Osteocyte (in vitro differentiated cells): ENCODE measurements at regions not wholly inside any gene's neighbourhood (a gene's known extent, or its start where the extent isn't known, plus 50 kb on each side); places are given as distances from the start of the nearest gene placed in this dataset.

Experiments used
- DNase-seq: peaks from one replicate; pipeline ENCODE4 v3.0.0; 2021; ENCODE audit warnings: mixed read lengths; ENCODE audit not compliant: unreplicated experiment; ENCODE audit errors: extremely low spot score
- H3K27ac Mint-ChIP-seq: one replicate; pipeline ENCODE4 v1.8.0; 2021; ENCODE audit warnings: mild to moderate bottlenecking, mixed read lengths; ENCODE audit not compliant: unreplicated experiment
- H3K27me3 Mint-ChIP-seq: one replicate; pipeline ENCODE4 v1.8.0; 2021; ENCODE audit warnings: mixed read lengths; ENCODE audit not compliant: unreplicated experiment
- H3K36me3 Mint-ChIP-seq: one replicate; pipeline ENCODE4 v1.8.0; 2021; ENCODE audit warnings: mixed read lengths; ENCODE audit not compliant: unreplicated experiment
- H3K4me1 Mint-ChIP-seq: one replicate; pipeline ENCODE4 v1.8.0; 2021; ENCODE audit warnings: mixed read lengths; ENCODE audit not compliant: unreplicated experiment
- H3K4me3 Mint-ChIP-seq: one replicate; pipeline ENCODE4 v1.8.0; 2021; ENCODE audit warnings: mild to moderate bottlenecking, moderate library complexity, mixed read lengths; ENCODE audit not compliant: unreplicated experiment
- H3K9me3 Mint-ChIP-seq: one replicate; pipeline ENCODE4 v1.8.0; 2021; ENCODE audit warnings: mixed read lengths; ENCODE audit not compliant: unreplicated experiment
- TF ChIP-seq, protein P1 (sequence below): fragments of 200-600 bp; sonication (generic); IDR thresholded peaks from 2 replicates; pipeline ENCODE4 v1.5.0; 2021; ENCODE audit warnings: antibody characterized with exemption, mild to moderate bottlenecking, moderate library complexity

- no peaks in the 10 kb centered on the region for H3K27me3 Mint-ChIP-seq
- H3K36me3 Mint-ChIP-seq = no peaks in the 10 kb centered on the region
- H3K9me3 Mint-ChIP-seq = no peaks in the 10 kb centered on the region
- DNase-seq = no peak
- no peak overlapping the region for H3K4me3 Mint-ChIP-seq
- TF ChIP-seq, protein P1, sequence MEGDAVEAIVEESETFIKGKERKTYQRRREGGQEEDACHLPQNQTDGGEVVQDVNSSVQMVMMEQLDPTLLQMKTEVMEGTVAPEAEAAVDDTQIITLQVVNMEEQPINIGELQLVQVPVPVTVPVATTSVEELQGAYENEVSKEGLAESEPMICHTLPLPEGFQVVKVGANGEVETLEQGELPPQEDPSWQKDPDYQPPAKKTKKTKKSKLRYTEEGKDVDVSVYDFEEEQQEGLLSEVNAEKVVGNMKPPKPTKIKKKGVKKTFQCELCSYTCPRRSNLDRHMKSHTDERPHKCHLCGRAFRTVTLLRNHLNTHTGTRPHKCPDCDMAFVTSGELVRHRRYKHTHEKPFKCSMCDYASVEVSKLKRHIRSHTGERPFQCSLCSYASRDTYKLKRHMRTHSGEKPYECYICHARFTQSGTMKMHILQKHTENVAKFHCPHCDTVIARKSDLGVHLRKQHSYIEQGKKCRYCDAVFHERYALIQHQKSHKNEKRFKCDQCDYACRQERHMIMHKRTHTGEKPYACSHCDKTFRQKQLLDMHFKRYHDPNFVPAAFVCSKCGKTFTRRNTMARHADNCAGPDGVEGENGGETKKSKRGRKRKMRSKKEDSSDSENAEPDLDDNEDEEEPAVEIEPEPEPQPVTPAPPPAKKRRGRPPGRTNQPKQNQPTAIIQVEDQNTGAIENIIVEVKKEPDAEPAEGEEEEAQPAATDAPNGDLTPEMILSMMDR = no peak
- H3K4me1 Mint-ChIP-seq = no peaks in the 10 kb centered on the region
- no peak overlapping the region for H3K27ac Mint-ChIP-seq
Measured at GRCh38 chr11:81422402-81422801, 1311.3 kb downstream of the FAM181B start.

- no peaks in the 10 kb centered on the region for H3K9me3 Mint-ChIP-seq
- DNase-seq = no peak
- no peaks in the 10 kb centered on the region for H3K4me1 Mint-ChIP-seq
- TF ChIP-seq, protein P1 = no peak
- no peak overlapping the region for H3K4me3 Mint-ChIP-seq
- no peaks in the 10 kb centered on the region for H3K36me3 Mint-ChIP-seq
- no peak overlapping the region for H3K27ac Mint-ChIP-seq
- no peaks in the 10 kb centered on the region for H3K27me3 Mint-ChIP-seq
Measured at GRCh38 chr11:81421251-81421860, 1312.3 kb downstream of the FAM181B start.

DNA sequence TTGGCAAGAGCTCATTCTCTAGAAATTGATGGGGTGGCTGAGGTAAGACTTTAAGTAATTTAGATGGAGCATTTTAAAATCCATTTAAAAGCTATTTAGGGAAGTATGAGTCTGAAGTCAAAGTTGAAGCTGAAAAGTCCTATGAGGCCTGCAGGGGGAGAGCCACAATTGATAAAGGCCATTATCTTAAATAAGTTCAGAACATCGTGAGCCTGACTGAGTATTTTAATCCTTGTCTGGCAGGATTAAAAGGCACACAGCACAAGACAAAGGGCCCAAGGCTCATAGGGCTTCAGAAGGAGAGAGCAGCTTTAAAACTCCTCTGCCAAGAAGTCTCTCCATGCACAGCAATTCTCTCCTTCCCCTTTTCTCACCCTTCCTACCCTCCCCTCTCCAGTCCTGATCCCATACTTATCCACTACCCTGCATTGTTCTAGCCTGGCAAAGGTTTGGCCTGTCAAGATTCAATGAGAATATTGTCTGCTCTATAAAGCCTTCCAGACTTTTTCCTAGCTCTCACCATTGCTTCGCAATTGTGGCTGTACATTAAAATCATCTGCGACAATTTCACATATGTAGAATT is 1312.9 kb downstream of the FAM181B start:
- no peaks in the 10 kb centered on the region for H3K9me3 Mint-ChIP-seq

GRCh38 chr11:81397316-81397715 is 1336.3 kb downstream of the FAM181B start:
- H3K4me3 Mint-ChIP-seq = no peak overlapping the region
- no peaks in the 10 kb centered on the region for H3K4me1 Mint-ChIP-seq
- no peaks in the 10 kb centered on the region for H3K36me3 Mint-ChIP-seq
- no peaks in the 10 kb centered on the region for H3K27me3 Mint-ChIP-seq
- no peaks in the 10 kb centered on the region for H3K9me3 Mint-ChIP-seq
- DNase-seq = no peak
- H3K27ac Mint-ChIP-seq = no peak overlapping the region
- TF ChIP-seq, protein P1 = no peak

More for the DNA sequence above, 1312.9 kb downstream of the FAM181B start:
- DNase-seq = no peak
- TF ChIP-seq, protein P1 = no peak
- Mint-ChIP-seq H3K4me3 (no peak overlapping the region), H3K27ac (no peak overlapping the region), H3K36me3 (no peaks in the 10 kb centered on the region), H3K27me3 (no peaks in the 10 kb centered on the region), H3K4me1 (no peaks in the 10 kb centered on the region)

DNA sequence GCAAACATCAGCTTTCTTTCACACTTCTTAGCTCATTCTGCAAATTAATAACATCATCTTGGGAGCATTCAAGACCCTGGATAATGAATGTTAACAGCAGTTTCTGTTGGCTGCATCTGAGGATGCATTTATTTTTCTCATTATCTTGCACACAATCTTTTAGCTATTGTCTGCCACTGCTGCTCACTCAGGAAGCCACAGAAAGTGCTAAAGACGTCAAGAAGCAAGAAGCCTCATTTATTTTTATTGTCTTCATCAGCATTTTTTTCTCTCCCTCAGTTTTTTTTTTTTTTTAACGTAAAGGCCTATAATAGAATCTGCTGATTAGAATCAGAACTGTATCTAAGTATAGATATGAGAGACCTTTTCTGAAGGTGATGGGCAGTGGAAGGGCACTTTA is 1339.4 kb downstream of the FAM181B start:
- Mint-ChIP-seq H3K9me3 (no peaks in the 10 kb centered on the region), H3K36me3 (no peaks in the 10 kb centered on the region), H3K4me3 (no peak overlapping the region), H3K4me1 (no peaks in the 10 kb centered on the region), H3K27ac (no peak overlapping the region), H3K27me3 (no peaks in the 10 kb centered on the region)
- TF ChIP-seq, protein P1 = no peak
- no peak for DNase-seq
